ENCODE measurements at regions not wholly inside any gene's neighbourhood (a gene's known extent, or its start where the extent isn't known, plus 50 kb on each side); places are given as distances from the start of the nearest gene placed in this dataset.

DNA sequence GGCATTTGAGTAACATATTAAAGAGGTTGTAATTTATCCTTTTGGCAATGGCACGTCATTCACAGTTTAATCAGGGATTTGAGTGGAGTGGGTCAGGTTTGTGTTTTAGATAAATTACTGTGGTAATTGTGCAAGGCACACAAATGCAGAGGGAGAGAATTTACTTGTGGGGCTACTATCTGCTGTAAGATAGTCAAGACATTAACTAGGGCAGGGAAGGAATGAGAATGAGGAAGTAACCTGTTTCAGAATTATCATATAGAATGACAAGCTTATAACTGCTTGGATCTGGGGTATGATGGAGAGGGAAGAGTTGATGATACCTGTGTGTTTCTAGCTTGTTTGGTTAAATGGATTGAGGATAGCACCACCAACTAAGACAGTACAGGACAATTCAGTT, 58.9 kb upstream of the ZSWIM2 start:
- TF ChIP-seq, protein P1, sequence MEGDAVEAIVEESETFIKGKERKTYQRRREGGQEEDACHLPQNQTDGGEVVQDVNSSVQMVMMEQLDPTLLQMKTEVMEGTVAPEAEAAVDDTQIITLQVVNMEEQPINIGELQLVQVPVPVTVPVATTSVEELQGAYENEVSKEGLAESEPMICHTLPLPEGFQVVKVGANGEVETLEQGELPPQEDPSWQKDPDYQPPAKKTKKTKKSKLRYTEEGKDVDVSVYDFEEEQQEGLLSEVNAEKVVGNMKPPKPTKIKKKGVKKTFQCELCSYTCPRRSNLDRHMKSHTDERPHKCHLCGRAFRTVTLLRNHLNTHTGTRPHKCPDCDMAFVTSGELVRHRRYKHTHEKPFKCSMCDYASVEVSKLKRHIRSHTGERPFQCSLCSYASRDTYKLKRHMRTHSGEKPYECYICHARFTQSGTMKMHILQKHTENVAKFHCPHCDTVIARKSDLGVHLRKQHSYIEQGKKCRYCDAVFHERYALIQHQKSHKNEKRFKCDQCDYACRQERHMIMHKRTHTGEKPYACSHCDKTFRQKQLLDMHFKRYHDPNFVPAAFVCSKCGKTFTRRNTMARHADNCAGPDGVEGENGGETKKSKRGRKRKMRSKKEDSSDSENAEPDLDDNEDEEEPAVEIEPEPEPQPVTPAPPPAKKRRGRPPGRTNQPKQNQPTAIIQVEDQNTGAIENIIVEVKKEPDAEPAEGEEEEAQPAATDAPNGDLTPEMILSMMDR (IDR thresholded peaks at IDR 0.05): no peak
- TF ChIP-seq POLR2A (IDR thresholded peaks at IDR 0.05) (no peak), POLR2AphosphoS5 (IDR thresholded peaks at IDR 0.05) (no peak), EP300 (IDR thresholded peaks at IDR 0.05) (no peak)

All from suprapubic skin (tissue), 4 donors.